IPS DF 4.7 (cell line): ENCODE measurements at regions not wholly inside any gene's neighbourhood (a gene's known extent, or its start where the extent isn't known, plus 50 kb on each side); places are given as distances from the start of the nearest gene placed in this dataset.
"Not testable (repeated sequence)": the region's sequence is repeated elsewhere in the genome, so short reads cannot be mapped to it uniquely, and the experiment has no call there.

Experiments used
- DNase-seq: peaks from one replicate; pipeline ENCODE4 v3.0.0-alpha.2; 2013; ENCODE audit warnings: low spot score; ENCODE audit errors: extremely low read depth

GRCh38 chr3:192024751-192025150, 563.8 kb downstream of the PYDC2 start:
- no peak for DNase-seq

DNA sequence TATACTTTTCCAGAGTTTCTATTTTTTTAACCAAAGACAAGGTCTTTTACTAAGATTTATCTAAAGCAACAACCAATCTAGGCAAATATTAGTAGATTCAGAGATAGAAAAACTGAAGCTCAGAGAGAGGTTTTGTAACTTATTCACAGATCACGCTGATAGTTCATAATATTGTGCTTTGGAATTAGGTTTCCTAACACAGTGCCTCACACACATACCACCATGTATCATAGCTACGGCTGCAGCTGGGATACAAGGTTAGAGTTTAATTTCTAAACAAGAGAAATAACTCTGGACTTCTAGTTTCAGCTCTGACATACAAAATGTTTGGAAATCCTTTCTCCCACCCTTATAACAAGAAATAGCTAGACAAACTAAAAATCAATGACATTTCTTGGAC, 565.7 kb downstream of the PYDC2 start:
- DNase-seq = no peak

- no peak for DNase-seq
These were observed 571.0 kb downstream of the PYDC2 start for GRCh38 chr3:192031941-192032340.

DNA sequence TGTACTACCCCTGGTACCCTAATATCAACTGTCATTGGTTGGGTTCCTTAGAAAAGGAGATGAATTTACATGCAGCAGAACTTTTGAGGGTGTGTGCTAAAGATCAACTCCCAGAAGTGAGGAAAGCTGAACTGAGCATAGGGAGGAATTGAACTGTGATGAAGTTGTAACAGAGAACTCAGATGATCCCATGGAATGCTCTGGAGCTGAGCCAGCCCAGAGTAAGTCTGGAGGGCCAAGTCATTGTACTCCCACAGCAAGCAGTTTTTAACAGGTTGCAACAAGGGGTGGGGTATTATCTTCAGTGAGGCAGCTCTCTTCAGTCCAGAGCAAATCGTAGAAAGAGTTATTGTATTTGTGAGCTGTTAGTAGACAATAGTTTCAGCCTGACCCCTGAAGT, 572.3 kb downstream of the PYDC2 start:
- no peak for DNase-seq

DNA sequence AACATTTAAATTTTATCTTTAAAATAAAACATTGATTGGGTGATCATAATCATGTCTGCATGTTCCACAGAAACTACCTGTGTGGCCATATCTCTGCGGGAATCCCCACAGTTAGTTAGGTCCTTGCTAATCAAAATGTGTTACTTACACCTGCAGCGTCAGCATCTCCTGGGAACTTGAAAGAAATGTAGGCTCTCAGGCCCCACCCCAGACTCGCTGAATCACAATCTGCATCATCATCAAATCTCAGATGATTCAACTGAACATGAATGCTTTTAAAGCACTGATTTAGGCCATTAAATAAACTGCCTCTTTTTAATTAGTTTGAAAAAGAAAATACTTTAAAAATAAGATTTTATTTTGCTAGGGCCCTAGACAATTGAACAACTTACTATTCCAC, 577.8 kb downstream of the PYDC2 start:
- DNase-seq = no peak

- no peak for DNase-seq
These were observed 578.6 kb downstream of the PYDC2 start for GRCh38 chr3:192039593-192039992.

DNA sequence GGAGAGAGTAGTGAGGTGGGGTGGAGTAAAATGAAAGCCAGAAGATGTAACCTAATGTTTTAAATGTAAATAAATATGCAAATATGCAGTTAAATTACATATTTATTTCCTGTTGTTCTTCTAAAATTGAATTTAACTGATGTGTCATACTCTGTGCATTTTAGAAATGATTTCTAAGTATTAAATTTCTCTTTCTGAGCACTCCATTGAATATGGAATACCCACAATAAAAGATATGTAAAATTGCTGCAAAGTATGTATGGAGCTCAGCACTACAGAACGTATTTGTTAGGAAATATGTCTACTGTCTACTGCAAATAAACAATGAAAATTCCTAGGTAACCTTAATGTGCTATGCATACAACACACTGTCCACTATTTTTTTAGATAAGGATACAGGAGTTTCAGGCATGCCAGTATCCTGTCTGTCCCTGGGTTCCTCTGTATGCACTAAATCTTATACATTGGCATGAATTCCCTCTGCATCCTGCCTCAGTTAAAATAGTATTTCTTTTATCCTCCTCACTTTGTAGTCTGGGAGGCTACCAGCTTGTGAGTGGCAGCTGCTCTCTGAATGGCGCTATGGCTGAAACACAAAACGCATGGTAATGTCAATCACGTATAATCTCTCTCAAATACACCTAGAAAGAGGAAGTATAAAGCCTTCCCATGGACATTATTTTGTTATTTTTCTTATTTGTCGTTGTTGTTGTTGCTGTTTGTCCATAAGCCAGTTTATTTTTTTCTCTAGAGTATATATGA, 579.5 kb downstream of the PYDC2 start:
- DNase-seq = no peak

GRCh38 chr3:192042116-192042515, 581.2 kb downstream of the PYDC2 start:
- no peak for DNase-seq

DNA sequence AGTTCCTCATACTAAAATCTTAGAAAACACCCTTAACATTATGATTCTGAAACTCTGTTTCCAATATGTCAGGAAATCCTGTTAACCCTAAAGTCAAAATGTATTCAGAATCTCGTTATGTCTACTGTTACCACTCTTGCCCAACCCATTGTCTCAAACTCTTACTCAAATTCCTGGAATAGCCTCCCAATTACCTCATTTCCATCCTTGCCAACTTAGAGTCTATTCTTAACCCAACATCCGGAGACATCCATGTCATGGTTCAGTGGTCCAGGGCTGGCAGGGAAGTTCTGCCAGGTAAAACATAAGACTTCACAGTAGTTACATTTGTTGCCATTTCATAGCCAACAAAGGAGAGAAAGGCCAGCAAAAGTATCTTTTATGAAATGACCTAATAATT, 593.9 kb downstream of the PYDC2 start:
- no peak for DNase-seq

GRCh38 chr3:192055946-192056345, 595.0 kb downstream of the PYDC2 start:
- DNase-seq = no peak

GRCh38 chr3:192057261-192057660, 596.3 kb downstream of the PYDC2 start:
- DNase-seq = no peak

- DNase-seq = no peak
These were observed 599.3 kb downstream of the PYDC2 start for GRCh38 chr3:192060160-192060781.

- no peak for DNase-seq
These were observed 600.5 kb downstream of the PYDC2 start for GRCh38 chr3:192061426-192061825.

DNA sequence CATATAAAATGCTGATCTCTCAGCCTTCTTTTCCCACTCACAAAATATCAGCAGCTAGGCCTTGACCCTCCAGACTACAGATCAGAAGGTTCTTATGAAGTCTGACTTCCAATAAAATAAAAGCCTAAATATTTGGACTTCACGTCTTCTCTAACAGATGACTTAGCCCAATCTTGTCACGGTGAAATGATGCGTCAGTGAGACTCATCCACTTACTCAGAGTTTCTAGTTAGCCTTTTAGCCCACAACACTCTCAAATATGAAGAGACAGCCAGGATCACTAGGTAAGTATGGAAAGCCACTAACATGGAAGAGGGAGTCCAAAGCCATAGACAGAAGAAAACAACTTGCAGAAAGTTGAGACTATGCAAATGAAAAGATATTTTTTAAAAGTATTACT, 601.2 kb downstream of the PYDC2 start:
- no peak for DNase-seq

DNA sequence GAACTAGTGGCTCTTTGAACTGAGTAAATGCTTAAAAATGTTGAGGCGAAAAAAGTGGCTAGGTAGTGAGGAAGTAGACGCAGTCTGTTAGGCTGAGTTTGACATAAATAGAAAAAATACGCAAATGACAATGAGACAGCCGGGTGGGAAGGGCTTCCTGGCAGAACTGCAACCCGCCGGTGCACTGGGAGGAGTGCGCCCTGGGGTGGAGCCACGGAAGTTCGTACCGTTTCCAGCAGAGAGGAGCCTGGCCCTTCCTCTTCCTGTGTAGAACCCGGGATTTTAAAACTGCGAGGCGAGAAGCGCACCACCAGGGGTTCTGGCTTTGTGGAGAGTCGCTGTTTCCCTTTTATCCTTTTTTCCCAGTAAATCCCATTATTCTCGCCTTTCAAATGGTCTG, 602.6 kb downstream of the PYDC2 start:
- no peak for DNase-seq

GRCh38 chr3:192064959-192065358, 604.0 kb downstream of the PYDC2 start:
- no peak for DNase-seq

- DNase-seq = not testable (repeated sequence)
These were observed 605.3 kb downstream of the PYDC2 start for GRCh38 chr3:192066253-192066652.

- DNase-seq = no peak
These were observed 607.7 kb downstream of the PYDC2 start for GRCh38 chr3:192068464-192069254.

DNA sequence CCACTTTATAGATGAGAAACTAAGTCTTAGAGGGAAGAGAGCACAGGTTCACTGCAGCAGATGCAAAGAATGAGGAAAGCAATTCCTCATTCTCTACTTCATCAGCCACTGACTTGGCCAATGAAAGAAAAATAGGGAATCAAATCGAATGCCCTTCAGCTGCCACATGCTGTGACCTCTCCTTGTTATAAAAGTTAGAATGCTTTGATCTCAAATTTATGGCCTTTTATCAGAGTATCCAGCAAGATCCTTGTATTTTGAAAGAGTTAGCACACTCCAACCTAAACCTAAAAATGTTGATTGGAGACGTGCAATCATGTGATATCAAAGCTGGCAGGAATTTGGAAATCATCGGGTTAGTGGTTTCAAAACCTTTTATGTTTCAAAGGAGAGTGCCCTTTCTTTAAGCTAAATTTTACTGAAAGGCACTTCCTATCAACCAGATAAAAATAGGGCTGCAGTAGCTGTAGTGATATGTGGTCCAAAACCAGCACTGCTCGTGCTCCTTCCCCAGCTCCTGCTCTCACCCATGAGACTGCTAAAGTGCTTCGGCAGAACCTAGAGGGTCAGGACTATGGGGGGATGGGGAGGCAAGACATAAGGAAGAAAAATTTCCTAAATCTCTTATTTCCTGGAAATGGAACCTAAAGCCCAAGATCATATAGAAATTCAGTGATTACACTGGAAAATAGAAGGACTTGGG, 617.0 kb downstream of the PYDC2 start:
- no peak for DNase-seq

DNA sequence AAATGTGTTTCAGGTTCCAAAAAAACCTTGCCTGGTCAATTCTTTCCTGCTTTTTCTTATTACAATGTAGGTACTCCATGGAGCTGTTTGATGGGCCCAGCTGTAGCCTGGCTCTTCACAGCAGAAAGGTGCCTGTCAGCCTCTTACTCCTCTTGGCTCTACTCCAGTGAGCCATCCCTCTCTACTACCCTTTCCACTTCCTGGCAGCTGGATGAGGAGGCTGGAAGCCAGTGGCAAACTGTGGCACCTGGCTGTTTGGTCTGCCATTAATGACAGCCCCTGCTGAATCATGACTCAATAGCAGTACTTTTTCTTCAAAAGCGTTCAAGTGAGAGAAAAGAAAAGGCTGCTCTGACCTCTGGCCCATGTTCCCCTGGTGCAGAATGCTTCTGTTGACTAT, 618.1 kb downstream of the PYDC2 start:
- DNase-seq = no peak

GRCh38 chr3:192080336-192080735, 619.4 kb downstream of the PYDC2 start:
- DNase-seq = no peak
